ENCODE measurements at regions not wholly inside any gene's neighbourhood (a gene's known extent, or its start where the extent isn't known, plus 50 kb on each side); places are given as distances from the start of the nearest gene placed in this dataset.
"Not testable (repeated sequence)": the region's sequence is repeated elsewhere in the genome, so short reads cannot be mapped to it uniquely, and the experiment has no call there.

- Histone ChIP-seq H3K27me3 (ENCODE audit: control insufficient read depth, insufficient read depth, low read length) (no peaks in the 10 kb centered on the region), H3K4me1 (ENCODE audit: control insufficient read depth, insufficient read depth, low read length, poor library complexity, severe bottlenecking) (peaks cover 9% of the 10 kb centered on the region), H3K9me3 (ENCODE audit: control insufficient read depth in 2 of 2, low read length in 2 of 2) (no peaks in the 10 kb centered on the region), H3K27ac (ENCODE audit: insufficient read depth, low read length, poor library complexity, severe bottlenecking) (no peak overlapping the region), H3K36me3 (ENCODE audit: control insufficient read depth, insufficient read depth, low read length) (no peaks in the 10 kb centered on the region), H3K4me3 (ENCODE audit: low read depth, low read length) (no peak overlapping the region)
- ATAC-seq (ENCODE audit: low read depth in 2 of 2) (peak; percentile 78 to 81), DNase-seq (peak in 2 of 3 donors; percentile 45 to 76)
- H3K9me3 Mint-ChIP-seq: peaks cover 0 to 14% (median 3%) of the 10 kb centered on the region in 7 donors
- H3K27ac Mint-ChIP-seq: peak overlapping the region; percentile 88 to 95 (median 93)
- peak overlapping the region; percentile 41 to 92 (median 79) for H3K4me3 Mint-ChIP-seq
- H3K36me3 Mint-ChIP-seq: no peaks in the 10 kb centered on the region
- H3K27me3 Mint-ChIP-seq: no peaks in the 10 kb centered on the region
- peaks cover 0 to 43% (median 15%) of the 10 kb centered on the region in 4 donors for H3K4me1 Mint-ChIP-seq
These were observed 142.8 kb downstream of the DLL1 start for GRCh38 chr6:170147832-170148708.

GRCh38 chr6:170147056-170147787 is 143.7 kb downstream of the DLL1 start:
- Histone ChIP-seq H3K27ac (ENCODE audit: insufficient read depth, low read length, poor library complexity, severe bottlenecking) (no peak overlapping the region), H3K27me3 (ENCODE audit: control insufficient read depth, insufficient read depth, low read length) (no peaks in the 10 kb centered on the region), H3K36me3 (ENCODE audit: control insufficient read depth, insufficient read depth, low read length) (no peaks in the 10 kb centered on the region), H3K4me3 (ENCODE audit: low read depth, low read length) (no peak overlapping the region), H3K9me3 (ENCODE audit: control insufficient read depth in 2 of 2, low read length in 2 of 2) (no peaks in the 10 kb centered on the region), H3K4me1 (ENCODE audit: control insufficient read depth, insufficient read depth, low read length, poor library complexity, severe bottlenecking) (peaks cover 9% of the 10 kb centered on the region)
- H3K4me3 Mint-ChIP-seq: peak overlapping the region; percentile 39 to 82 (median 58)
- DNase-seq (no peak), ATAC-seq (ENCODE audit: low read depth in 2 of 2) (no peak)
- H3K4me1 Mint-ChIP-seq: peaks cover 0 to 43% (median 15%) of the 10 kb centered on the region in 4 donors
- H3K27me3 Mint-ChIP-seq: no peaks in the 10 kb centered on the region
- H3K27ac Mint-ChIP-seq: peak overlapping the region; percentile 52 to 95 (median 85)
- H3K9me3 Mint-ChIP-seq: peaks cover 0 to 15% (median 3%) of the 10 kb centered on the region in 7 donors
- H3K36me3 Mint-ChIP-seq: no peaks in the 10 kb centered on the region

- H3K4me3 ChIP-seq (ENCODE audit: low read depth, low read length): no peak overlapping the region
- Mint-ChIP-seq H3K36me3 (no peaks in the 10 kb centered on the region), H3K4me1 (peaks cover 0 to 40% (median 15%) of the 10 kb centered on the region in 4 donors), H3K27me3 (no peaks in the 10 kb centered on the region), H3K4me3 (peak overlapping the region in 1 of 4 donors; percentile 82), H3K27ac (peak overlapping the region in 2 of 3 donors; percentile 52 to 85), H3K9me3 (peaks cover 0 to 15% (median 4%) of the 10 kb centered on the region in 7 donors)
- H3K36me3 ChIP-seq (ENCODE audit: control insufficient read depth, insufficient read depth, low read length): no peaks in the 10 kb centered on the region
- DNase-seq (no peak), ATAC-seq (ENCODE audit: low read depth in 2 of 2) (no peak)
- no peaks in the 10 kb centered on the region for H3K9me3 ChIP-seq (ENCODE audit: control insufficient read depth in 2 of 2, low read length in 2 of 2)
- peaks cover 9% of the 10 kb centered on the region for H3K4me1 ChIP-seq (ENCODE audit: control insufficient read depth, insufficient read depth, low read length, poor library complexity, severe bottlenecking)
- H3K27ac ChIP-seq (ENCODE audit: insufficient read depth, low read length, poor library complexity, severe bottlenecking): no peak overlapping the region
- no peaks in the 10 kb centered on the region for H3K27me3 ChIP-seq (ENCODE audit: control insufficient read depth, insufficient read depth, low read length)
These were observed 144.2 kb downstream of the DLL1 start for GRCh38 chr6:170146640-170147039.

- not testable (repeated sequence) for H3K27me3 ChIP-seq (ENCODE audit: control insufficient read depth, insufficient read depth, low read length); DNase-seq; ATAC-seq (ENCODE audit: low read depth in 2 of 2); H3K4me1 ChIP-seq (ENCODE audit: control insufficient read depth, insufficient read depth, low read length, poor library complexity, severe bottlenecking); H3K27ac ChIP-seq (ENCODE audit: insufficient read depth, low read length, poor library complexity, severe bottlenecking); H3K36me3 ChIP-seq (ENCODE audit: control insufficient read depth, insufficient read depth, low read length); H3K27me3 Mint-ChIP-seq; H3K9me3 ChIP-seq (ENCODE audit: control insufficient read depth in 2 of 2, low read length in 2 of 2); H3K4me3 ChIP-seq (ENCODE audit: low read depth, low read length); H3K36me3 Mint-ChIP-seq
- Mint-ChIP-seq H3K27ac (peak overlapping the region in 1 of 3 donors; percentile 52), H3K4me1 (peaks cover 0 to 40% (median 14%) of the 10 kb centered on the region in 4 donors), H3K9me3 (peaks cover 0 to 15% (median 4%) of the 10 kb centered on the region in 7 donors), H3K4me3 (peak overlapping the region in 1 of 4 donors; percentile 82)
These were observed 144.7 kb downstream of the DLL1 start for GRCh38 chr6:170146131-170146530.

- DNase-seq; ATAC-seq (ENCODE audit: low read depth in 2 of 2); H3K27ac ChIP-seq (ENCODE audit: insufficient read depth, low read length, poor library complexity, severe bottlenecking); H3K4me1 ChIP-seq (ENCODE audit: control insufficient read depth, insufficient read depth, low read length, poor library complexity, severe bottlenecking); H3K9me3 ChIP-seq (ENCODE audit: control insufficient read depth in 2 of 2, low read length in 2 of 2); H3K27ac Mint-ChIP-seq; H3K36me3 ChIP-seq (ENCODE audit: control insufficient read depth, insufficient read depth, low read length); H3K4me3 Mint-ChIP-seq; H3K36me3 Mint-ChIP-seq; H3K27me3 Mint-ChIP-seq; H3K27me3 ChIP-seq (ENCODE audit: control insufficient read depth, insufficient read depth, low read length); H3K4me3 ChIP-seq (ENCODE audit: low read depth, low read length): not testable (repeated sequence)
- Mint-ChIP-seq H3K9me3 (peaks cover 0 to 15% (median 2%) of the 10 kb centered on the region in 7 donors), H3K4me1 (peaks cover 0 to 40% (median 14%) of the 10 kb centered on the region in 4 donors)
These were observed 145.2 kb downstream of the DLL1 start for GRCh38 chr6:170145716-170146115.

GRCh38 chr6:170145272-170145592 is 145.6 kb downstream of the DLL1 start:
- H3K4me1 ChIP-seq (ENCODE audit: control insufficient read depth, insufficient read depth, low read length, poor library complexity, severe bottlenecking): peaks cover 9% of the 10 kb centered on the region
- H3K4me1 Mint-ChIP-seq: peaks cover 0 to 40% (median 14%) of the 10 kb centered on the region in 4 donors
- H3K36me3 Mint-ChIP-seq: no peaks in the 10 kb centered on the region

GRCh38 chr6:170144571-170145271 is 146.2 kb downstream of the DLL1 start:
- Mint-ChIP-seq H3K4me3 (no peak overlapping the region), H3K27ac (peak overlapping the region in 1 of 3 donors; percentile 6), H3K4me1 (peaks cover 0 to 40% (median 14%) of the 10 kb centered on the region in 4 donors), H3K36me3 (no peaks in the 10 kb centered on the region), H3K9me3 (peaks cover 0 to 15% (median 2%) of the 10 kb centered on the region in 7 donors), H3K27me3 (no peaks in the 10 kb centered on the region)
- no peak overlapping the region for H3K4me3 ChIP-seq (ENCODE audit: low read depth, low read length)
- H3K4me1 ChIP-seq (ENCODE audit: control insufficient read depth, insufficient read depth, low read length, poor library complexity, severe bottlenecking): peaks cover 9% of the 10 kb centered on the region
- no peak overlapping the region for H3K27ac ChIP-seq (ENCODE audit: insufficient read depth, low read length, poor library complexity, severe bottlenecking)
- no peaks in the 10 kb centered on the region for H3K27me3 ChIP-seq (ENCODE audit: control insufficient read depth, insufficient read depth, low read length)
- DNase-seq (no peak), ATAC-seq (ENCODE audit: low read depth in 2 of 2) (no peak)
- H3K36me3 ChIP-seq (ENCODE audit: control insufficient read depth, insufficient read depth, low read length): no peaks in the 10 kb centered on the region
- no peaks in the 10 kb centered on the region for H3K9me3 ChIP-seq (ENCODE audit: control insufficient read depth in 2 of 2, low read length in 2 of 2)

More at GRCh38 chr6:170145272-170145592, 145.6 kb downstream of the DLL1 start:
- H3K27me3 Mint-ChIP-seq: no peaks in the 10 kb centered on the region
- H3K9me3 ChIP-seq (ENCODE audit: control insufficient read depth in 2 of 2, low read length in 2 of 2): no peaks in the 10 kb centered on the region
- peak overlapping the region in 1 of 3 donors; percentile 26 for H3K27ac Mint-ChIP-seq
- H3K4me3 Mint-ChIP-seq: no peak overlapping the region
- H3K27ac ChIP-seq (ENCODE audit: insufficient read depth, low read length, poor library complexity, severe bottlenecking): no peak overlapping the region
- DNase-seq: no peak
- no peak overlapping the region for H3K4me3 ChIP-seq (ENCODE audit: low read depth, low read length)
- H3K9me3 Mint-ChIP-seq: peaks cover 0 to 15% (median 2%) of the 10 kb centered on the region in 7 donors
- no peaks in the 10 kb centered on the region for H3K36me3 ChIP-seq (ENCODE audit: control insufficient read depth, insufficient read depth, low read length)
- no peaks in the 10 kb centered on the region for H3K27me3 ChIP-seq (ENCODE audit: control insufficient read depth, insufficient read depth, low read length)
- ATAC-seq (ENCODE audit: low read depth in 2 of 2): no peak
